ENCODE measurements at regions not wholly inside any gene's neighbourhood (a gene's known extent, or its start where the extent isn't known, plus 50 kb on each side); places are given as distances from the start of the nearest gene placed in this dataset.

DNA sequence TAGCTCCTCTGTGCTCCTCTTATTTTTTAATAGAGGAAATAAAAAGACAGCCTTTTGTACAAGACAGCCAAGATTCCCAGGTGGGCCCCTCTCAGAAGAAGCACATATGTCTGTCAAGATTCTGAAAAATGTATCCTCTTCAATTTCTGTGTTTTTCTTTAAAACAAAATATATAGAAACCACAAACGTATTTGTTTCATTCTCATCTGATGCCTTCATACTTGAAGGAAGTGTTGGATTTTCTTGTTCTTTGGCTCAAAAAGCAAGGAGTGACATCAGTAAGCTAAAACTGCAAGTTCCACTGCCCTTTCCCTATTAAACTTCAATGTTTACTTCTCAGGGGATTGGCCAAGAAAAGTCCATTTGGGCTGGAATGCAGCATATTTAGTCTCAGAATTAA, 193.8 kb upstream of the OSR1 start:
- no peak for DNase-seq (ENCODE audit: low read depth, low spot score)

DNA sequence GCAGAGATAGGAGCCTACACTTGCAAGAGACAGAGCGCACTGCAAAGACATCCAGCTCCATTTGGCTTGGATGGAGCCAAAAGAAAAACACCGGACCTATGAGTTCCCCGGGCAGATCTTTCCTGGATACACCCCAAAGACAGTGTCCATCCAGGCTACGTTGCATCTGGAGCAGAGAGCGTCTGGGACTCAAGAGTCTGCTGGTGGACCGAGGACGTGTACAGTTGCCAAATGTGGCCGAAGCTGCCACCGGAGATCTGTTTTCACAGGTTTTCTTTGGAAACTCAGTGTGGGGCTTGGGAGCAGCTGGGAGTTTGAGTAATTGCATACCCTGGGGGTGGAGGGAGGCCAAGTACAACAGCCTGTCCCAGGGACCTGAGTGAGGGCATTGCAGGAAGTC, 192.3 kb upstream of the OSR1 start:
- no peak for DNase-seq (ENCODE audit: low read depth, low spot score)

DNA sequence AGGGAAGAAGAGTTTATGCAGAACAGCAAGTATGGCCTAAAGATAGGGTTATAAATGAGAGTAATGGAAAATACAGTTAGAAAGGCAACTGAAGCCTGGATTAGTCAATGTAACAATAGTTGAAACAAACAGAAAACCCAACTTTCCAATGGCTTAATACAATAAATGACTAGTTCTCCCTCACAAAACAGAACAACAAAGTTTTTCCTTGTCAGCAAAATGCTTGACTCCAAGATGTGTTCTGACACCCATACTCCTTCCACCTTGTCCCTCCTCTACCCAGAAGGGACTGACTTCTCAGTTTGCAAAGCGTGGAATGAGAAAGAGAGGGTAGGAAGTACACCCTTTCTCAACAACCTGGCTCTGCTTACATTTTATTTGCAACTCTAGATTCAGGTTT, 191.4 kb upstream of the OSR1 start:
- no peak for DNase-seq (ENCODE audit: low read depth, low spot score)

DNA sequence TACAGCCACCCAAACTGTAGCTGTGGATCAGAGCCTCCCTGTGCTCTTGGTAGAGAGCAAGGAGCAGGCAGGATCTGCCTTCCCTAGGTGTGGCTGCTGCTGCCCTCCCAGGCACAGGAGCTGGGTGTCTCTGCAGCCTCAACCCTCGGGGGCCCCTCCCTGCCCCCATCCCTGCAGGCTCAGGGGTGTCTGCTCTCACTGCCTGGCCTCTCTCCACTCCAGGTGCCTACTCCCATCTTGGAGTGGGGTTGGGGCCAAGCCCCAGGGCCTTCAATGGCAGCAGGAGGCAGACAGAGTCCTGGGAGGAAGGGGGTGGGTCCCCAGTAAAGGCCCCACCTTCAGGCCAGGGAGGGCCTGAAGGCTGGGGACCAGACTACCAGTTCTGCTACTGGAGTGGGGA, 189.7 kb upstream of the OSR1 start:
- DNase-seq (ENCODE audit: low read depth, low spot score) = no peak

DNA sequence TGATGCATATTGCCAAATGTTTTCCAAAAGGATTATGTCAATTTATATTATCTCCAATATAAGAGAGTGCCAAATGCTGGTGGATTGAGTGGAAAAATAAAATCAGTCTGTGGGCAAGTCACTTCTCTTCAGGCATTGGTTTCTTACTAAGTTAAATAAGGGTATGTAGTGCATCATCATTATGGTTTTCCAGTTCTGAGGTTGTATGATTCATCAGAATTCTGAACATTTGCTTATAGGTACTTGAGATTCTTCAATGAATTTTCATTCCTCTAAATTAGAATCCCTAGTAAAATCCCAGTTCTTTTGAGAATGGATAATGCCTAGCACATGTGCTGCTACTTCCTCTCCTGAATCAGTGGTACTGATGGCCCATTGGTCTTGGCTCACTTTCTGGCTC, 188.9 kb upstream of the OSR1 start:
- DNase-seq (ENCODE audit: low read depth, low spot score) = no peak

DNA sequence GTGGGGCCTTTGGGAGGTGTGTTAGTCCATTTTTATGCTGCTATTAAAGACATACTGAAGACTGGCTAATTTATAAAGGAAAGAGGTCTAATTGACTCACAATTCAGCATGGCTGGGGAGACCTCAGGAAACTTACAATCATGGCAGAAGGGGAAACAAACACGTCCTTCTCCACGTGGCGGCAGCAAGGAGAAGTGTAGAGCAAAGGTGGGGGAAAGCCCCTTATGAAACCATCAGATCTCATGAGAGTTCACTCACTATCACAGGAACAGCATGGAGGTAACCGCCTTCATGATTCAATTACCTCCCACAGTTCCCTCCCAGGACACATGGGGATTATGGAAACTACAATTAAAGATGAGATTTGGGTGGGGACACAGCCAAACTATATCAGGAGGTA, 187.1 kb upstream of the OSR1 start:
- no peak for DNase-seq (ENCODE audit: low read depth, low spot score)

DNA sequence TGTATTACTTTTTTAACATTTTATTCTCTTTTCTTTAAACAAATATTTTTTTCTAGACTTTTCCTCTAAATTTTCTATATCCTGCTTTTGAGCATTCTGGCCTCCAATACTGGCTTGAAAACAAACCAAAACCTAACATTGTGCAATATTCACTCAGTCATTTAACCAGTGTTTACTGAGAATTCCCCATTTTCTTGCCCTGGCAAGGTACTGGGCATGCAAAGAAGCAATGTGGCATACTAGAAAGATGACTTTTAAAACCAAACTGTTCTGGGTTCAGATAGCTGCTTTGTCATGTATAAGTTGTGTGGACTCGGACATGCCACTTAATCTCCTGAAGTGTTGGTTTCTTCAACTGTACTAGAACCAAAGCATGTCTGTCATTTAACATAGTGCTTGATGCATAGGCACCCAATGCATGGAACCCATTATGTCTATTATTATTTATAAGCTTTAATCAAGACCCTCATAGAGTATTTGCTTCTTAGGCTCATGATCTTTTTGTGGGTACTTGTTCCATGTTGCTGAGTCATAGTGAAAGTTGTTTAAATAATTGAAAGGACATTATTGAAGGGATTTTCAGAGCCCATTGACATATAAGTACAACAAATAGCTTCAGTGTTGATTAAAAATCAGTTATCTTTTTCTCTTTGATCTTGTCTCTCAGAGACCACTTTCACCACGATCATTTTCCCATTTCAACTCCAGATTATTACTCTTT, 185.4 kb upstream of the OSR1 start:
- DNase-seq (ENCODE audit: low read depth, low spot score) = no peak

DNA sequence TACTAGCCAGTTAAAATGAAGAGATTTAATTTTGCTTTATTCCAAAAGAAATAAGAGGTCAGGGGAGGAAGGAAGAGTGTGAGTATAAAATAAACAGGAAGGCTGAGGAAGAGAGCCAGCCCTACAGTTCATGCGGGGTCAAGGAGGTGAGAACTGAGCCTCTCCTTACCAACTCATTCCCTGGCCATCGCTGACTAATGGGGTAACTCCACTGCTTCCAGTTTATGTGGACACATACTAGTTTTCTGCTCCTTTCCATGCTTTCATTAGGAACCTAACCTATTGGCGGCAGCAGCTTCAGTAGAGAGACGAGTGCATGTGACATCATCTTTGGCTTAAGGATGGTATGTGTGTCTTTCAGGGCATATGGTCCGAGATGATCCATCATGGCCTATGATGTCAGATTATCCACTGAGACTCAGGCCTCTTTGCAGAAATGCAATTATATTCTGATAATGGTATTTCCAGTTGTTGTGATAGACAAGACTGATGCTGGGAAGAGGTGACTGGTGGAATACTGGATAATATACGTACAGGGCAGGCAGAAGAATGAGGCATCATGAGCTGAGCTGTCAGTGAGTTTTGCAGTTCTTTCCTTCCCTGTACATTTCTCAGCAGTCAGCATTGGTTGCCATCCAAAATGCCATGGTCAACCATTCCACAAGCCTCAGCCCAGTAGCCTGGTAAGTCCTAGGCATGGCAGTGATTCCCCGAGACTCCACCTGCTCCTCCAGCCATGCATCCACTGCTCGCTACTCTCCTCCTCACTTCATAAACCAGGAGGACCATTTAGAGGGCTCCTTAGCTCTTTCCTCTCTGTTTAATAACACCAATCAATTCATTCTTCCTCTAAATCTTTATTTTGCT, 184.6 kb upstream of the OSR1 start:
- DNase-seq (ENCODE audit: low read depth, low spot score) = no peak

DNA sequence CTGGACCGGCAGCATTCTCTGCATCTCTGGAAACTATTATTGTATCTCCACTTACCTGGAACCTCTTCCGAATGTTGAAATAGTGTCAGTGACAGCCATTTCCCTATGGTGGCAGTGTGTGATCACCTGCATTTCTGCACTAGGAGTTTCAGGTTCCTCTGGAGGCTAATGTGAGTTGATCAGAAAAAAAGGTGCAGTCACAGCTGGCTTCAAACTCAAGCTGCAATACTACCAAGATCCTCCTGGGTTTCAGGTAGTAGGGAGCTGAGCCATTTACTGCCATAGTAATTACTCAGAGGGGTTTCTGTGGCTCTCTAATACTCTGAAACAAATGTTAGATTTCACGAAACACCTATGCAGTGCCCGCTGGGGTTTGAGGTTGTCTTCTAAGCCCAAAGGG, 183.5 kb upstream of the OSR1 start:
- DNase-seq (ENCODE audit: low read depth, low spot score) = no peak

DNA sequence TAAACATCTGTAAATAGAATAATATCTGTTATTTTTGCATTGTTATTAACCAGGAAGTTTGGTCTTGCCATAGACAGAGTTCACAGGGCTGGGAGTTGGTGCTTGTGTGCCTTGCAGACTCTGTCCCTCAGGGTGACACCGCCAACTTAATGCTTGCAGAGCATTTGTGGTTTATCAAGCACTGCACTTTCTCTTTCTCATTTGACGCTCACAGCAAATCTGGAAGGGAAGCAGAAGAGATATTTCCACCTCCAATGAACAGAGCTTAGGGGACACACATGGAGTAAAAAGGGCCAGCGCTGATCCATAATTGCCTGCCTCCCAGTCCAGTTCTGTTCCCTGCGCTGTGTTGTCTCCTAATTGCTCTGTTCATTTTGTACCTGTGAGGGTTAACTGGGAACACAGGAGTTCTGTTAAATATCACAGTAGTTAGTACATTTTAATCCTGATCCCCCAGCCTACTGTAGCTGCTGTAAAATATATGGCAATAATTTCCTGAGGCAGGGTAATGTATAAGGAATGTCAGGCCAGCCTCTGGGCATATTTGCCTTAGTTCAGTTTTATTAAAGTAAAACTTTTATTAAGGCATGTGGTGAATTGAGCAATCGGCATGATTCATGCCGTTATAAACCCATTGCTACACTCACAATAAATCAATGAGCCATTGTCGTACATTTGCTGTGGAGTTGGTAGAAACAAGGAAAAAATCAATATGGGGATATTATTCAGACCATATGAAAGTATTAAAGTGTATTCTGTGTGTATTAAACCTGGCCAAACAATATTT, 182.5 kb upstream of the OSR1 start:
- peak; percentile 7 for DNase-seq (ENCODE audit: low read depth, low spot score)

DNA sequence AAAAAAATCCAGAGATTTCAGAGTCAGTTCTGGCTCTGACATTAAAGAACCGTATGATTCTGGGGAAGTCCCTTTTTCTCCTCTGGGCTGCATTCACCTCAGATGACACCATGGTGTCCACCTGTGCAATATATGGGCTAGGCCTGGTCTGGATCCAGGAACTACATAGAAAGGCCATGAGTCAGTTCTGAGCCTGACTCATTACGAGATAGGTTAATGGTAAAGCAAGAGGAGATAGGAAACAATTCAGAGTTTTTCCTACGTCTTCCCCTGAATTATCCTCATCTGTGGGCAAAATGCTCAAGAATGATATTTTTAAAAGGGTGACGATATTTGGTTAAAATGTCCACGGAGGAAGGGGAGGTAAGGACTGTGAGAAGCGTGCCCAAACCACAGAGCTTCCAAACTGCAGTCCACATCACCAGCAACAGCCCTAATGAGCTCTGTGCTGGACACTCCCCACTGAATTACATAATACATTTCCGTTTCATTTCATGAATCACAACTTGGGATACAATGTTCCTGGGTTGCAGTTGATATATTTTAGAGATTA, 180.1 kb upstream of the OSR1 start:
- no peak for DNase-seq (ENCODE audit: low read depth, low spot score)

DNA sequence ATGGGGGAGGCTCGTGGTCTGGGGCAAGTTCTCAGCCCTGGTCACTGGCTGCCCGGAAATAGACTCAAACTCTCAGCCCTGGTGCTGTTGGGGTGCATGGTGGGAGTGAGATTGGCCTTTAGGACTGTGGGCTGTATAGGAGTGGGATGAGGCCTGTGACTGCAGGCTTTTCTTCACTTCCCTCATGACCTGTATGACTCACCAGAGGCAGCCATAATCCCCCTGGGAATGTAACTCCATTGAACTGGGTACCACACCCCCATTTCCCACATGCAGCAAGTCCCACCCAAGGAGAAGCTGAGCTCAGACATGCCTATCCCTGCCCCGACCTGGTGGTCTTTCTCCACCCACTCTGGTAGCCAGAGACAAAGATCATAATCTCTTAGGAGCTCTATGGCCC, 177.7 kb upstream of the OSR1 start:
- DNase-seq (ENCODE audit: low read depth, low spot score) = no peak

DNA sequence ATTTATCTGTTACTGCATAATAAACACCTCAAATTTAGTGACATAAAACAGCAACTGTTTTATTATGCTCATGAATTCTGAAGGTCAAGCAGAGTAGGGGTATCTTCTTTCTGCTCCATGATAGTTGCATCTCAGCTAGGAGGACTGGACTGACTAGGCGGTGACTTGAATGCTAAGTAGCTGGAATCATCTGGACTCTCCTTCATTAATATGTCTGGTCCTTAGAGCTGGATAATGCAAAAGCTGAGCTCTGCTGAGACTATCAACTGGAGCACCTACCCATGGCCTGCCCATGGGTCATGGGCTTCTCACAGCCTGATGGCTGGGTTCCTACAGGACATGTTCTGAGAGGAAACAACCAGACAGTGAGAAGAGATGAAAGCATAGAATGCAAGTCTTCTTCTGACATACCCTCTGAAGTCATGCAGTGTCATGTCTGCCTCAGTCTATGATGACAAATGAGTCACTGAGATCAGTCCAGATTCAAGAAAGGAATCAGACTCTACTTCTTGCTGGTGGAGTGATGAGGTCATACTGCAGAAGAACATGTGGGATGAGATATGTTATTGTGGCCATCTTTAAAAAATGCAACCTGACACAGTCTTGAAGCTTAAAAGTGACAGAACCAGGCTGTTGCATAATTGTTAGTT, 174.2 kb upstream of the OSR1 start:
- DNase-seq (ENCODE audit: low read depth, low spot score) = no peak

DNA sequence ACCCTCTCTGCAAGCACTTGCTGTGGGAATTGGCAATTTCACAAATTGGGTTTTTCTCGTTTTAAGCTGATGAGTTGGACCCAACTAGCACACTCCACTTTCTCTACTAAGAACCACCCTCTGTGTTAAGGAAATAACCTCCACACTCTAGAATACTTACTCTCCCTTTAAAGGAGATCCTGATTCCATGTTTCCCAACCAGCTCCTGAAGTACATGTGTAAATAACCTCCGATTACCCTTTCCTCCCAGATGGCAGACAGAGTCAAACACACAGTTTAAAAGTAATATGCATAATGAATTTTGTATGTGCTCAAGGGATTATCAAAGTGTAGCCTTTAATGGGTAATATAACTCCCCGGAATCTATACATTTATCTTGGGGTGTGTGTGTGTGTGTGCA, 171.3 kb upstream of the OSR1 start:
- no peak for DNase-seq (ENCODE audit: low read depth, low spot score)

DNA sequence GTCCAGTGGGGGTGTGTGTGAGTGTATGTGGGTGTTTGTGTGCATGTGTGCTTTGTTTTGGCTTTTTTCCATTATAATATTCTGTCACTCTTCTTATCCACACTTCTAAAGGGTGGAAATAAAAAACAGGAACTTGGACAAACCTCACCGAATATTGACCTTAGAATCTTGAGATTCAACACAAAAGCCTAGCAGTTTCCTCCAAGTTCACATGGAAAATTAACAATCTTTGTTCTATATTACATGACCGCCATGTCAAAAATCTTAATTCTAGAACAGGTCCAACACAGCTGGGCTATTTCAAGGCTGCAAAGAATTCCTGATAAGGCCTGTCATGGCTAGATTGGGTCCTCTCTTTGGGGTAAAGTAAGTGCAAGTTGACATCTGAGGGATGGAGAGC, 169.3 kb upstream of the OSR1 start:
- DNase-seq (ENCODE audit: low read depth, low spot score) = no peak

DNA sequence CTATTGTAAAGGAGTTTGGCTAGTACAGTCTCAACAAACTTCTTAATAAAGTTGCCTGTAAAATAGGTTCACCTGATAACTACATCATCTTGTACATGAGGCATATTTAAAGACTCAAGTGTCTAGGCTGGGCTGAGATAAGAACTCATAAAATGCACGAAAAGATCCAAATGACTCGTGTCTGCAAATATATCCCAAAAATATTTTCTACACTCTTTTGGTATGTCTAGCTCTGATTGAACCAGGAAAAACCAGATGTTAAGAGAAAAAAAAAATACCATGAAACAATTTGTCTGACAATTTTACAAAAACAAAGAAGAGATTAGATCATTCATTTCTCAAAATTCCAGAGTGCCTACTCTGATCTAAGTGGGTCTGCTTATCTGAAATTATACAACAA, 166.9 kb upstream of the OSR1 start:
- DNase-seq (ENCODE audit: low read depth, low spot score) = no peak

DNA sequence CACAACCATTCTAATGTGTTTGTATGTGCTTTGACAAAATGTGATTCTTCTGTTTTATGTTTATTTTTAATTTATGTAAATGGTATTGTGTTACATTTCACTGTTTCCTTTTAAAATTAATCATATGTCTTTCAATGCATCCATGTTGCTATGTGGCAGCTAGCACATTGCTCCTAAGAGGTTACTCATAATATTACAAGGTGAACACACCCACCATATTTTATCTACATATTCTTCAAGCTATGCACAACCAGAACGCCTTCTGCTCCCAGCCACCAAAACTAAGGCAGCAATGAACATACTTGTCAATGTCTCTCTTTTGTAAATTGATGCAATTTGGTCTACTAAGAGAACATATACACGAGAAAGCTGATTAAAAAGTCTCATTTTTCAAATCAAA, 160.6 kb upstream of the OSR1 start:
- no peak for DNase-seq (ENCODE audit: low read depth, low spot score)

DNA sequence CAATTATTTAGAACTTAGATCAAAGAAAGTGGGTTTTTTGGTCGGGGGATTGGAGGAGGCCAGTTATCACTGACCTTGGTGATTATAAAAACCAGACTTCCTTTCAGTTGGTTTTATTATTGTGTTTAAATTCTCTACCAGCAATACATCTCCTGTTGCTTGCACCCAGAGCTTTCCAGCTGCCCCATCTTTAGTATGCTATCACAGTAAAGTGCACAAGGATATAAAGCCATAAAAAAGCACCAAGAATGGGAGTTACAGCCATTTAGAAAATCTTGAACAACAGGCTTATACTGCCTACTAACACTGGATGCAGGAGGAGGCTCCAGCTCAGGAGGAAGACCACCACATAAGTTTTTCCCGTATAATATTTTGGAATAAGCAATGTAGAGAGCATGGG, 148.7 kb upstream of the OSR1 start:
- DNase-seq (ENCODE audit: low read depth, low spot score) = no peak

DNA sequence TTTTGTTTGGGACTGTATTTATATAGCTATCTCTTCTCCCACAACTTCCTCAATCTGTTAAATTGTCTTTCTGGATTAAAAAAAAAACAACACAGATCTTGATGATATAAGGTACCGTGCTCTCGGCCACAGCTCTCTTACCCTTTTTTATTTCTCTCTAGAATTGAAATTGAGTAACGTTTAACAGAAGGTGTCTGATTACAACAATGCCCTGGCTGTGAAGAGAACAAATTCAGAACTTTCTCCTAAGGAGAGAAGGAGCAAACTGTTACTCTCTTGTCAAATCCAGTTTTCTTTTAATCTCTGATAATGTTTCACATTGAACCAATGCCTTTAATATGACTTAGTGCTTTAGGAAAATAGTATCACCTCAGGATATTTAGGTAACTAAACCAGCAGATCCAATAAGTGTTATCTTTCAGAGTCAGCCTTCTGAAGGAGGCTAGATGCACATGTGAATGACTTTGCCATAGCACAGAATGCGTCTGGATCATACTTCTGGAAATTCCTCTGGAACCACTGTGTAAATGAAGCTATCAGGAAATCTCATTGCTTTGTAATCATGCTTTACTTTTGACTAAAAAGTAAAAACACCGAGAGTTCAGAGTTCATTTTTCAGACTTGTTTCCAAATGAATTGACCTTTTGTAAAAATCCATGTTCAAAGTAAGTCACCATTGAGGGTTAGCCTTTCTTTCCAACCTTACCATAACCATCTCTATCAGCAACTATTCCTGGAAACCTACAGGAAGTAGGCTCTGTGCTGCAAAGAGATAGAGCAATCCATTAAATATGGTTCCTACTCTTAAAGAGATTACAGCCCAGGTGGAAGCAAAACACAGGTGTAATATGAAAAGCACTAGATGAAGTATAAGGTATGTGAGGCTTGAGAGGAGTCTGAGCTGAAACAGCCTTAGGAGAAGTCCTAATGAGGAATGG, 147.0 kb upstream of the OSR1 start:
- DNase-seq (ENCODE audit: low read depth, low spot score) = no peak

DNA sequence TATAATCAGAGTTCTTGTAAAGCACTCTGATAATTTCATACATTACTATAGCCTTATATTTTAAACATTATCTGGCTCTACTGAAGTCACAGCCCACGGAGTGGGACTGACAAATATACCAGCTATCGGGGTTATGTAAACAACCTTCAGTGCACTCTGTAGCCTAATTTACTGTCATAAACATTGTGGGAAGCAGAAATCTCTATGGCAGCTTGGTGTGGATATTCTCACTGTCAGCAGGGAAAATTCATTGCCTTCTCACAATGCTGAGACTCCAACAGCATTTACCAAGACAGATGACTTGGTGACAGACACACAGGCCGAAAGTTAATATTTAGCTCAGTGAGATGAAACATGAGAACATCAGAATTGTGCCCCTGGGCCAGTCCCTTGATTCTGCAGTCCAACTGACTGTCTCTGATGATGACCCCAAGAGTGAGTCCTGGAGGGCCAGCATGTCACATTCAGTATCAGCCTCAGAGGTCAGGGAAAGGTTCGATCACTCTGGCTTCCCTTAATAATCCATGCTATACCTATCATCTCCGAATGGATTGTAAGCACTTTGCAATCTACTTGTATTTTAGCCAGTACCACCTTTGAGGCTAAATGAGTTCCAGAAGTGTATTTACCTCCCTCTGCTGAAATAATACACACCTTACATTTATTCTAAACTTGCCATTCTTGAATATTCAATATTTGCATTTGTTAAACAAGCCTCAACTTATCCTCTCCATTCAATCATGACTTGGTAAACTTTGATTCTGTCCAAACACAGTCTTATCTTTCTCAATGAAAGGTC, 146.2 kb upstream of the OSR1 start:
- no peak for DNase-seq (ENCODE audit: low read depth, low spot score)
